GM12874 (cell line): ENCODE measurements at regions not wholly inside any gene's neighbourhood (a gene's known extent, or its start where the extent isn't known, plus 50 kb on each side); places are given as distances from the start of the nearest gene placed in this dataset.

Source experiments
- CTCF ChIP-seq: IDR thresholded peaks from 2 replicates; pipeline ENCODE4 v1.5.1; 2011; ENCODE audit warnings: low read depth, mild to moderate bottlenecking, control low read depth, low read length, moderate library complexity; ENCODE audit not compliant: insufficient read depth

- TF ChIP-seq CTCF = no peak
Measured at GRCh38 chr18:34025191-34025801, 199.4 kb downstream of the NOL4 start.

DNA sequence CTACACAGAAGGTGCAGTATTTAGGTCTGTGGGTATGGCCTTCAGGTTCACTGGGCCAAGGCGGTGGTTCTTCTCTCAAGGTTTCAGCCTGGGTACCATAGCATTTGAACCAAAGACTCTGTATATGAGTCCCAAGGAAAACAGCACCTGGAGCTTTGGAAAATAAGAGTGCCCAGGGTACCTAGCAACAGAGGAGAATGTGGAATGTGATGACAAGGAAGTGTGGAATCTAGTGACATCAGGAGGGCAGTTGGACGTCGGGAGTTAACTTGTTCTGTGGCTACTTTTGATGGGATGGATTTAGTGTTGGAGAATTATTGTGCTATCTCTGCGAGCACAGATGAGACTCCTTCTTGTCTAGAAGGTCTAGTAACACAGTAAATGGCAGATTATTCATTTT is 201.2 kb downstream of the NOL4 start:
- TF ChIP-seq CTCF = no peak

DNA sequence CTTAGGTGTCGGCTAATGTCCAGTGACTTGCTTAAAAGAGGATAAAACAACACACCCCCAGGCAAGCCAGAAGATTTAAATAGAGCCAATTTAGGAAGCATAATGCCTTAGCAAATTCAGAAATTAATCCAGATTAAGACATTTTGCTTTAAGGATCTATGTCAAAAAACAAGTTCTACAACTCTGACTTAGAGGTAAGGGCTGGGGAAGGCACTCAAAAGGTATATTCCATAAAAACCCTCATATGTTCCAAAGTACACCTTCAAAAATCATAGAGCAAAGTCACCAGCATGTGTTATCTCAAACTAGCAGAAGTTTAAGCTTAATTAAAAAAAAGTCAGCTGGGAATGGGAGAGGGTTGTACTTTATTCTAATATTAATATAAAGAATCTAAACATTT is 206.4 kb downstream of the NOL4 start:
- no peak for TF ChIP-seq CTCF

DNA sequence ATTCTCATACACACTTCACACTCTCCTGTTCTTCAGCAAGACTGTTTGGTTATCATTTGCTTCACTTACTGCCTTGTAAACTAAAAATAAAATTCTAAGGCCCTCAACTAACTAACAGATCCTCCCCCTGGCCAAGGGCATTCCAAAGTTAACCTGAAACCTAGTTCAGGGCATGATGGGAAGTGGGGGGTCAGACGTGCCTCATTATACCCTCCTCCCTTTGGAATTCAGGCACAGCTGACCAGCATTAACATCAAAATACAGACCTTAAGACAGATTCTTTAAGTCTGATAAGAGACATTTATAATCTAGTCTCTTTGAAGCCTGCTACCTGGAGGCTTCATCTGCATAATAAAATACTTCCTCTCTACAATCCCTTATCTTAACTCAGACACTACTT is 221.0 kb downstream of the NOL4 start:
- TF ChIP-seq CTCF = no peak

DNA sequence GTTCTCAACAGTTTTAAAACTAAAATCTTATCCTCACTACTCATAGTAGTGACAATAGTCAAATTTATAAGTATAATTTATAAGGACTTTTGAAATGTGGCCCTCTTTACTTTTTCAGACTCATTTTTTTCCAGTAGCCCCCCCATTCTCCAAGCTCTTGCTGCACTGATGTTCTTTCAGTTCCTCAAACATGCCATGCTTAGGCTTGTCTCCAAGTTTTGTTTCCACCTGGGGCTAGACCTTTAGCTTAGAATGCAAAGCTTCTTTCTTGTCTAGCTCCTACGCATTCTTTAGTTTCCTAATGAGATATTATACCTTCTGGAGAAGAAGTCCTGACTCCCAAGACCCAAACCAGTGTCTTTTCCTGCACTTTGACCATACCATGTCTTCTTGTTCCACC is 222.6 kb downstream of the NOL4 start:
- no peak for TF ChIP-seq CTCF

DNA sequence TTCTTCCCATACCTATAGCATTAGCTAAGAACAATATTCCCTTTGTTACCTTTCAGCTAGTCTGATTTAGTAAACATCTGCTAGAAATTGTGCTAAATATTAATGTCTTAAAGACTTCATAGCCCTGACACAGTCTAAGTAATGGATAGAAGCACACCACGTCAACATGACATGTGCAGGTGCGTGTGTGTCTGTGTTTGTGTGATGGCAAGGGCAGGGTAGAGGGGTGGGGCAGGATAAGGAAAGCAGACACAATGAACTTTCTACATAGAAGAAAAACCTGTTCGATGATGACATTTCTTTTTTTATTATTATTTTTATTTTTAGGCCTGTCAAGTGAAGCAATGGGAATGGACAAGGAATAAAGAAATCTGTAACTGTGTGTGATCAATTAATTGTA is 223.3 kb downstream of the NOL4 start:
- no peak for TF ChIP-seq CTCF

DNA sequence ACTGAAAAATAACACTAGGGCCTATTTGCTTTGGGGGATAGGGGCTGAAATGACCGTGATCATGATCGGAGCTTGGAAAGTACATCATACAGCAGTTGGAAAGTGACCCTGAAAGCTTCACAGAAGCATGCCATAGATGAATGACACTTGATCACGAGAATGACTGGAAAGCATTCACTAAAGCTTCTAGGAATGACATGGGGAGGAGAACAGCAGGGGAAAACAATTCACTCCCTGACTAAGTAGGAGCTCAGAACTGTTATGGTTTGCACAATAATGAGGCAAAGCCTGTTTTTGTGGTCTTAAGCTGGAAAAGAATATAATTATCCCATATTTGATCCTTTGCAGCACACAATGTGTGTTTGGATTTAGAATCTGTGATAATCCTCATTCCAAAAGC is 237.5 kb downstream of the NOL4 start:
- no peak for TF ChIP-seq CTCF

GRCh38 chr18:33983126-33983525 is 241.6 kb downstream of the NOL4 start:
- TF ChIP-seq CTCF = no peak
